ENCODE measurements at regions not wholly inside any gene's neighbourhood (a gene's known extent, or its start where the extent isn't known, plus 50 kb on each side); places are given as distances from the start of the nearest gene placed in this dataset.
"Not testable (repeated sequence)": the region's sequence is repeated elsewhere in the genome, so short reads cannot be mapped to it uniquely, and the experiment has no call there.

GRCh38 chr2:176969642-176970359 lies 242.8 kb upstream of the HNRNPA3 start:
- DNase-seq (ENCODE audit: low read depth), result no peak

GRCh38 chr2:176976736-176977685 lies 235.6 kb upstream of the HNRNPA3 start:
- DNase-seq (ENCODE audit: low read depth), result no peak

GRCh38 chr2:176978921-176979320 lies 233.7 kb upstream of the HNRNPA3 start:
- DNase-seq (ENCODE audit: low read depth), result no peak

- no peak for DNase-seq (ENCODE audit: low read depth)
Measured at GRCh38 chr2:176979981-176980710, 232.4 kb upstream of the HNRNPA3 start.

GRCh38 chr2:176984987-176985386 lies 227.6 kb upstream of the HNRNPA3 start:
- no peak for DNase-seq (ENCODE audit: low read depth)

GRCh38 chr2:176985871-176986270 lies 226.7 kb upstream of the HNRNPA3 start:
- no peak for DNase-seq (ENCODE audit: low read depth)

- no peak for DNase-seq (ENCODE audit: low read depth)
Measured at GRCh38 chr2:176986487-176986886, 226.1 kb upstream of the HNRNPA3 start.

GRCh38 chr2:176991411-176991810 lies 221.2 kb upstream of the HNRNPA3 start:
- DNase-seq (ENCODE audit: low read depth), result no peak

- DNase-seq (ENCODE audit: low read depth), result peak; percentile 97
Measured at GRCh38 chr2:176997074-176997791, 215.4 kb upstream of the HNRNPA3 start.

- no peak for DNase-seq (ENCODE audit: low read depth)
Measured at GRCh38 chr2:176997792-176998169, 214.8 kb upstream of the HNRNPA3 start.

GRCh38 chr2:176999301-176999700 lies 213.3 kb upstream of the HNRNPA3 start:
- DNase-seq (ENCODE audit: low read depth), result peak; percentile 22

- no peak for DNase-seq (ENCODE audit: low read depth)
Measured at GRCh38 chr2:177000061-177000714, 212.4 kb upstream of the HNRNPA3 start.

GRCh38 chr2:177000715-177001072 lies 211.9 kb upstream of the HNRNPA3 start:
- no peak for DNase-seq (ENCODE audit: low read depth)

- no peak for DNase-seq (ENCODE audit: low read depth)
Measured at GRCh38 chr2:177001334-177001733, 211.3 kb upstream of the HNRNPA3 start.

- no peak for DNase-seq (ENCODE audit: low read depth)
Measured at GRCh38 chr2:177002983-177003382, 209.6 kb upstream of the HNRNPA3 start.

- not testable (repeated sequence) for DNase-seq (ENCODE audit: low read depth)
Measured at GRCh38 chr2:177007726-177008125, 204.9 kb upstream of the HNRNPA3 start.

- not testable (repeated sequence) for DNase-seq (ENCODE audit: low read depth)
Measured at GRCh38 chr2:177008662-177009061, 203.9 kb upstream of the HNRNPA3 start.

- no peak for DNase-seq (ENCODE audit: low read depth)
Measured at GRCh38 chr2:177010146-177010545, 202.4 kb upstream of the HNRNPA3 start.

- no peak for DNase-seq (ENCODE audit: low read depth)
Measured at GRCh38 chr2:177010861-177011260, 201.7 kb upstream of the HNRNPA3 start.

- DNase-seq (ENCODE audit: low read depth), result no peak
Measured at GRCh38 chr2:177014946-177015345, 197.6 kb upstream of the HNRNPA3 start.

- DNase-seq (ENCODE audit: low read depth), result no peak
Measured at GRCh38 chr2:177015356-177015923, 197.2 kb upstream of the HNRNPA3 start.

Measured in HS-5 (cell line).